ENCODE measurements at regions not wholly inside any gene's neighbourhood (a gene's known extent, or its start where the extent isn't known, plus 50 kb on each side); places are given as distances from the start of the nearest gene placed in this dataset.

DNA sequence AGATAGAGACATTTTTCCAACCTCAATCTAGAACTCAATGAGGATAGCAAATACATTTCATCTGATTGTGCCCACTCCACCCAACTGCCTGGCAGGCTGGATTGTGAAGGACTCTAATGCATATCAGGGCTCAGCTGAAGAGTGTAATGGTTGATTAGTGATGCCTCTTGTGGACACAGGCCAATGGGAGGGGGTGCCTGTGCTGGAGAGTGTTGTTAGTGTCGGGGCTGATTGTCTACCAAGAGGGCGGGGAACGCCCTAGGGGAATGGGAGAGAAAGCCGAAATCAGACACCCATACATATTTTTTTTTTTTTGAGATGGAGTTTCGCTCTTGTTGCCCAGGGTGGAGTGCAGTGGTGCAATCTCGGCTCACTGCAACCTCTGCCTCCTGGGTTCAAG, 103.7 kb upstream of the SALL4 start:
- intact Hi-C loops (cut with DNase I; ENCODE audit: low total_unique reads) = no loop called here
- no peaks in the 10 kb centered on the region for H3K27me3 ChIP-seq
- H3K9me3 ChIP-seq = no peaks in the 10 kb centered on the region
- no peak overlapping the region for H3K27ac ChIP-seq
- TF ChIP-seq, protein P1, sequence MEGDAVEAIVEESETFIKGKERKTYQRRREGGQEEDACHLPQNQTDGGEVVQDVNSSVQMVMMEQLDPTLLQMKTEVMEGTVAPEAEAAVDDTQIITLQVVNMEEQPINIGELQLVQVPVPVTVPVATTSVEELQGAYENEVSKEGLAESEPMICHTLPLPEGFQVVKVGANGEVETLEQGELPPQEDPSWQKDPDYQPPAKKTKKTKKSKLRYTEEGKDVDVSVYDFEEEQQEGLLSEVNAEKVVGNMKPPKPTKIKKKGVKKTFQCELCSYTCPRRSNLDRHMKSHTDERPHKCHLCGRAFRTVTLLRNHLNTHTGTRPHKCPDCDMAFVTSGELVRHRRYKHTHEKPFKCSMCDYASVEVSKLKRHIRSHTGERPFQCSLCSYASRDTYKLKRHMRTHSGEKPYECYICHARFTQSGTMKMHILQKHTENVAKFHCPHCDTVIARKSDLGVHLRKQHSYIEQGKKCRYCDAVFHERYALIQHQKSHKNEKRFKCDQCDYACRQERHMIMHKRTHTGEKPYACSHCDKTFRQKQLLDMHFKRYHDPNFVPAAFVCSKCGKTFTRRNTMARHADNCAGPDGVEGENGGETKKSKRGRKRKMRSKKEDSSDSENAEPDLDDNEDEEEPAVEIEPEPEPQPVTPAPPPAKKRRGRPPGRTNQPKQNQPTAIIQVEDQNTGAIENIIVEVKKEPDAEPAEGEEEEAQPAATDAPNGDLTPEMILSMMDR (IDR thresholded peaks at IDR 0.05) = no peak
- TF ChIP-seq POLR2A (IDR thresholded peaks at IDR 0.05) = no peak
- H3K4me1 ChIP-seq = no peaks in the 10 kb centered on the region
- DNase-seq = no peak
- WGBS, 2 donors = 86 to 99% methylated on average over 6 of the region's 6 CpGs
- no peak overlapping the region for H3K4me3 ChIP-seq
- no peaks in the 10 kb centered on the region for H3K36me3 ChIP-seq (ENCODE audit: low read depth, missing control alignments)

- Histone ChIP-seq H3K36me3 (ENCODE audit: low read depth, missing control alignments) (no peaks in the 10 kb centered on the region), H3K4me1 (no peaks in the 10 kb centered on the region), H3K27ac (no peak overlapping the region), H3K4me3 (no peak overlapping the region), H3K9me3 (no peaks in the 10 kb centered on the region), H3K27me3 (no peaks in the 10 kb centered on the region)
- intact Hi-C loops (cut with DNase I; ENCODE audit: low total_unique reads) = no loop called here
- 84 to 89% methylated on average over 6 of the region's 6 CpGs for WGBS, 2 donors
- TF ChIP-seq, protein P1 (IDR thresholded peaks at IDR 0.05) = no peak
- no peak for TF ChIP-seq POLR2A (IDR thresholded peaks at IDR 0.05)
- DNase-seq = no peak
Observed at GRCh38 chr20:51902933-51903332, 100.6 kb upstream of the SALL4 start.

- DNase-seq = no peak
- TF ChIP-seq, protein P1 (IDR thresholded peaks at IDR 0.05) = no peak
- no peak for TF ChIP-seq POLR2A (IDR thresholded peaks at IDR 0.05)
- WGBS, 2 donors = 73 to 93% methylated on average over 3 of the region's 3 CpGs
- Histone ChIP-seq H3K4me1 (no peaks in the 10 kb centered on the region), H3K36me3 (ENCODE audit: low read depth, missing control alignments) (no peaks in the 10 kb centered on the region), H3K4me3 (no peak overlapping the region), H3K27me3 (no peaks in the 10 kb centered on the region), H3K27ac (no peak overlapping the region), H3K9me3 (no peaks in the 10 kb centered on the region)
- intact Hi-C loops (cut with DNase I; ENCODE audit: low total_unique reads) = no loop called here
Observed at GRCh38 chr20:51900443-51900842, 98.1 kb upstream of the SALL4 start.

- DNase-seq = no peak
- Histone ChIP-seq H3K27ac (no peak overlapping the region), H3K4me3 (no peak overlapping the region), H3K36me3 (ENCODE audit: low read depth, missing control alignments) (no peaks in the 10 kb centered on the region), H3K27me3 (no peaks in the 10 kb centered on the region), H3K4me1 (no peaks in the 10 kb centered on the region), H3K9me3 (no peaks in the 10 kb centered on the region)
- no peak for TF ChIP-seq POLR2A (IDR thresholded peaks at IDR 0.05)
- TF ChIP-seq, protein P1 (IDR thresholded peaks at IDR 0.05) = no peak
- intact Hi-C loops (cut with DNase I; ENCODE audit: low total_unique reads) = no loop called here
- 68 to 79% methylated on average over 7 of the region's 7 CpGs for WGBS, 2 donors
Observed at GRCh38 chr20:51899674-51900073, 97.4 kb upstream of the SALL4 start.

- H3K4me1 ChIP-seq = no peaks in the 10 kb centered on the region
- intact Hi-C loops (cut with DNase I; ENCODE audit: low total_unique reads) = no loop called here
- no peaks in the 10 kb centered on the region for H3K36me3 ChIP-seq (ENCODE audit: low read depth, missing control alignments)
- TF ChIP-seq POLR2A (IDR thresholded peaks at IDR 0.05) = no peak
- TF ChIP-seq, protein P1 (IDR thresholded peaks at IDR 0.05) = no peak
- 94 to 95% methylated on average over 6 of the region's 6 CpGs for WGBS, 2 donors
- no peaks in the 10 kb centered on the region for H3K27me3 ChIP-seq
- H3K4me3 ChIP-seq = no peak overlapping the region
- no peak for DNase-seq
- no peak overlapping the region for H3K27ac ChIP-seq
- no peaks in the 10 kb centered on the region for H3K9me3 ChIP-seq
Observed at GRCh38 chr20:51898788-51899187, 96.5 kb upstream of the SALL4 start.

Measured in testis (tissue), 2 donors.